ENCODE measurements at regions not wholly inside any gene's neighbourhood (a gene's known extent, or its start where the extent isn't known, plus 50 kb on each side); places are given as distances from the start of the nearest gene placed in this dataset.

DNA sequence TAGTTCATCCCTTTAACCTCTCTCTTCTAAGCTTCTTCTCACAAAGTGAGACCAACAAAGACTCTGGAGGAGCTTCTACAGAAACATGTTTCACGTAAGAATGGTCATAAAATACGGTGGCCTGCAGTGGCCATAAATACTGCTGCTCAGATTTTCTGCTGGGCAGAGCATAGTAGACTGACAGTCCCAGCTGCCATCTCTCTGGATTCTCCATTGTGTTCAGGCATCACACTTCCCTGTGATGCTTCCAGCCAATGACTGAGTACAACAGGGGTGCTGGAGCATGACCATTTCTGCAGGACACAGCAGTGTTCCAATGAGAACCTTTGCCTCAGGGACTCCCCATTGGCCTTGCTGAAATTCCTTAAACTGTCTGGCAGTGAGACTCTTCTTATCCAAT is 392.6 kb downstream of the MMUT start:
- DNase-seq (ENCODE audit: low read depth in 1 of 2, low spot score in 1 of 2): no peak
- no peak for TF ChIP-seq JUND (IDR thresholded peaks at IDR 0.05; ENCODE audit: low read depth)
- in situ Hi-C loops (cut with HindIII; ENCODE audit: low pct_unique_long_range_greater_than_20kb, low sequenced_read_pairs): no loop called here

DNA sequence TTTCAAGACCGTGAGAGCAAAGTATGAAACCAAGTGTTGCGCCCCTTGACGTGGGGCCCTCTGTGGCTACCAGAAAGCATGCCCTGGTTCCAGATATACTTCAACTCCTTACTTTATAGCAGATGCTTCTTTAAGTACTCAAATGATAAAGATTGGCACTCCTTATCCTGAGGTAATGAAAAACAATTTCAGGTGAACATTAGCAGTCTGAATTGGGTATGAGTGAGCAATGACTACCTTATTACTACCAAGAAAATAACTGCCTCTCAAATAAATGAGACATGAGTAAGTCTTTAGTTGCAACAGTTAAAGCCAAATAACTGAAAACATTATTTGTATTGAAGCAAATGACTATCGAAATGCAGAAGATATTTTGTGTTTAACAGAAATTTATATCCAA is 408.7 kb downstream of the MMUT start:
- in situ Hi-C loops (cut with HindIII; ENCODE audit: low pct_unique_long_range_greater_than_20kb, low sequenced_read_pairs): no loop called here
- TF ChIP-seq JUND (IDR thresholded peaks at IDR 0.05; ENCODE audit: low read depth): no peak
- no peak for DNase-seq (ENCODE audit: low read depth in 1 of 2, low spot score in 1 of 2)

DNA sequence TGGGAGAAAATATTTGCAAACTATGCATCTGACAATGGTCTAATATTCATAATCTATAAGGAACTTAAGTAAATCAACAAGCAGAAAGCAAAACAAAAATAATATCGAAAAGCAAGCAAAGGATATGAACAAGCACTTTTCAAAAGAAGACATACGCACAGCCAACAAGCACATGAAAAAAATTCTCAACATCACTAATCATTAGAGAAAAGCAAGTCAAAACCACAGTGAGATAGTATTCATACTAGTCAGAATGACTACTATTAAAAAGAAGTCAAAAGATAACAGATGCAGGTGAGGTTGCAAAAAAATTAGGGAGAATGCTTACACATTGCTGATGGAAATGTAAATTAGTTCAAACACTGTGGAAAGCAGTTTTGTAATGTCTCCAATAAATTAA is 410.2 kb downstream of the MMUT start:
- no peak for TF ChIP-seq JUND (IDR thresholded peaks at IDR 0.05; ENCODE audit: low read depth)
- in situ Hi-C loops (cut with HindIII; ENCODE audit: low pct_unique_long_range_greater_than_20kb, low sequenced_read_pairs): no loop called here
- no peak for DNase-seq (ENCODE audit: low read depth in 1 of 2, low spot score in 1 of 2)

DNA sequence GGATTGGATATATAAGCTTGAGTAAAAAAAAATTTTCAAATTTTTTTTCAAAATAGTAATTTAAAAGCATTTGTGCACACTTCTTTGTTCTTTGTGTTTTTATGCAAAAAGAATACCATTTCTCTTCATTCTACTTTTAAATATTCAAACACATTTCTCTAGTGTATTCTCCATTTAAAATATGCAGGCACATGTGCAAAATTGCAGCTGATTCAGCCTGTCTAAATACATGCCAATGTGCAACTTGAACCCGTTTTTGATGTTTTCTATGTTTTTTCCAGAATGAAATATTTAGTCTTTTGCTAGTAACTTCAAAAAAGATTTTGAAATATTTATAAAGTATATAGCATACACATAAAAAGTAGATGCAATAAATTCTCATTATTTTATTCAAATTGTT is 411.8 kb downstream of the MMUT start:
- in situ Hi-C loops (cut with HindIII; ENCODE audit: low pct_unique_long_range_greater_than_20kb, low sequenced_read_pairs): no loop called here
- no peak for DNase-seq (ENCODE audit: low read depth in 1 of 2, low spot score in 1 of 2)
- no peak for TF ChIP-seq JUND (IDR thresholded peaks at IDR 0.05; ENCODE audit: low read depth)

DNA sequence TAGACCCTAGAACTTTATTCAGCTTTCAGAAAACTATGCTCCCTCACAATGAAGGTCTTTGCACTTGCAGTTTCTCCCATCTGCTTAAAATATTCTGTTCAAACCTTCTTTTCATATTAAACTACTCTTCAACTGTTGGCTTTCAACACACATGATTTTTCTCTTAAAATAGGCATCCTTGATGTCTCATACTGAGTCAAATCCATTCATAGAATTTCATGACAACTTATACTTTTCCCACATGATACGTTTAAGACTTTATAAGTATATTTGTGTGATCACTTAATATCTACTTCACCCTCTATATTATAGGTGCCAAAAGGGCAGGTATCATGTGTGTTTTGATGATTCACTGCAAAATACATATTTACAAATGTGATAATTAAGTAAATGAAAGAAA is 412.5 kb downstream of the MMUT start:
- in situ Hi-C loops (cut with HindIII; ENCODE audit: low pct_unique_long_range_greater_than_20kb, low sequenced_read_pairs): no loop called here
- DNase-seq (ENCODE audit: low read depth in 1 of 2, low spot score in 1 of 2): no peak
- TF ChIP-seq JUND (IDR thresholded peaks at IDR 0.05; ENCODE audit: low read depth): no peak

DNA sequence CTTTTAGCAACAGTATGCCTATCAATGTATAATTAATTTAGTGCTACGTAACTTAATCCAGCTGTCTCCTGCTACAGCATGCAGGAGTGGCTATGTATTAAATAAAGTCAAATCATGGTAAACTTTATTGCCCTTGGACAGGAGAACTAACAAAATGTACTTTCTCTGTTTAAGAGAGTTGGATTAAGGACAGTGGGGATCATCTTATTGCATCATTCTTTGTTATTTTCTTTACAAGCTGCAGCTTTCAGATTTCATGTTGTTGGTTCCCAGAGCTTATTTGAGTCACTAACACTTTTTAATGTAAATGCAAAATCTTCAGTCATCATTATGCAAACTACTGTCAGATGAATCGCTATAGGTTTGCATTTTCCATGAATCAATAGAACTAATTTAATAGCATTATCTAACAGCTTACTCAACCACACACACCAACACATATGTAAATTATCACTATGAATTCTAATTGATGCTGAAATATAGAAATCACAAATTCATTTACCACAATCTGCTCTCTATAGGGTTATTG is 424.7 kb downstream of the MMUT start:
- DNase-seq (ENCODE audit: low read depth in 1 of 2, low spot score in 1 of 2): no peak
- TF ChIP-seq JUND (IDR thresholded peaks at IDR 0.05; ENCODE audit: low read depth): no peak
- in situ Hi-C loops (cut with HindIII; ENCODE audit: low pct_unique_long_range_greater_than_20kb, low sequenced_read_pairs): no loop called here

DNA sequence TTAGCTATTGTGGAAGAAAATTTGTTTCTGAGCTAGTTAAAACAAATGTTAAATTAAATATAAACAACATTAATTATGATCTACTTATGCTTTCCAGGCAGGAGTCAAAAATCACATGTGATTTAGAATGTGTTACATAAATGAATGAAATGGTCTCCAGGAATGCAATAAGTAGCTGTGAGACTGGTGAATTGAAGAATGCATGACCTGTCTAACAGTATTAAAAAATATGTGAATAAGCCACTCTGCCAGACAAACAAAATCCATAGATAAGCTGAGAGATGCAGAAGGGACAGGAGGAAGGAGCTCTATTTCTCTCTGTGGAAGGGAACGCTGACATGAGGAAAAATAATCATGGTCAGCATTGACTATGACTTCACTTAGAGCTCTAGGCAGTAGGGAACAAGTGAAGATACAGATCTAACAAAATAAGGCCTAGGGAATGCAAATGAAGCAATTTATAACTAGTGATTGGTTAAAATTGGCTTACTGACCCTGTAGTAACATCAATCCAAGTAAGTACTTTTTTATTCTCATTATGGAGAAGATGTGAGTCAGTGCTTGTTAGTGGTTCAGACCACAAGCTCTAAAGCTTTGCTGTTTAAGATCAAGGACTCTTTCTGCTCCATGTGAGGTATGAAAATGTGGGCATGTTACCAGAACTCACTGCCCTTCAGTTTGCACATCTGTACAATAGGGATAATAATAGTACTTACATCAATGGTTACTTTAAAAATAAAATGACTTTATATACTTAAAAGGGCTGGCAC is 432.6 kb downstream of the MMUT start:
- no peak for TF ChIP-seq JUND (IDR thresholded peaks at IDR 0.05; ENCODE audit: low read depth)
- DNase-seq (ENCODE audit: low read depth in 1 of 2, low spot score in 1 of 2): no peak
- in situ Hi-C loops (cut with HindIII; ENCODE audit: low pct_unique_long_range_greater_than_20kb, low sequenced_read_pairs): no loop called here

DNA sequence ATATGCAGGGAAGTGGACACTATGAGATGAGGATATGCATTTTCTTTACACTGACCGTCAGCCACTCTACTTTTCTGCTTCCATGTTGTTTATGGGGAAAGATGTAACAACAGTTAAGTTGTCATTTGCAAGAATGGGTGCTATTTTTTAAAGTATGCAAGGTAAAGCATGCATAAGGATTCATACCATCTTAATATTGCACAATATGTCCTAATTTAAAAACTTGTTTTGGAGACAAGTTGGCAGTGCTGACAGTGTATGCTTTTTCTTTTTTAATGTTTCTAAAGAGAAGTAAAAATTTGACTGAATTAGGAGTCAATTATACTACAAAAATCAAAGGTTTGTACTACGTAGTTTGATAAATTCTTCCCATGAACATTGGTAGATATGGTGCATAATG is 435.4 kb downstream of the MMUT start:
- no peak for DNase-seq (ENCODE audit: low read depth in 1 of 2, low spot score in 1 of 2)
- in situ Hi-C loops (cut with HindIII; ENCODE audit: low pct_unique_long_range_greater_than_20kb, low sequenced_read_pairs): no loop called here
- TF ChIP-seq JUND (IDR thresholded peaks at IDR 0.05; ENCODE audit: low read depth): no peak

DNA sequence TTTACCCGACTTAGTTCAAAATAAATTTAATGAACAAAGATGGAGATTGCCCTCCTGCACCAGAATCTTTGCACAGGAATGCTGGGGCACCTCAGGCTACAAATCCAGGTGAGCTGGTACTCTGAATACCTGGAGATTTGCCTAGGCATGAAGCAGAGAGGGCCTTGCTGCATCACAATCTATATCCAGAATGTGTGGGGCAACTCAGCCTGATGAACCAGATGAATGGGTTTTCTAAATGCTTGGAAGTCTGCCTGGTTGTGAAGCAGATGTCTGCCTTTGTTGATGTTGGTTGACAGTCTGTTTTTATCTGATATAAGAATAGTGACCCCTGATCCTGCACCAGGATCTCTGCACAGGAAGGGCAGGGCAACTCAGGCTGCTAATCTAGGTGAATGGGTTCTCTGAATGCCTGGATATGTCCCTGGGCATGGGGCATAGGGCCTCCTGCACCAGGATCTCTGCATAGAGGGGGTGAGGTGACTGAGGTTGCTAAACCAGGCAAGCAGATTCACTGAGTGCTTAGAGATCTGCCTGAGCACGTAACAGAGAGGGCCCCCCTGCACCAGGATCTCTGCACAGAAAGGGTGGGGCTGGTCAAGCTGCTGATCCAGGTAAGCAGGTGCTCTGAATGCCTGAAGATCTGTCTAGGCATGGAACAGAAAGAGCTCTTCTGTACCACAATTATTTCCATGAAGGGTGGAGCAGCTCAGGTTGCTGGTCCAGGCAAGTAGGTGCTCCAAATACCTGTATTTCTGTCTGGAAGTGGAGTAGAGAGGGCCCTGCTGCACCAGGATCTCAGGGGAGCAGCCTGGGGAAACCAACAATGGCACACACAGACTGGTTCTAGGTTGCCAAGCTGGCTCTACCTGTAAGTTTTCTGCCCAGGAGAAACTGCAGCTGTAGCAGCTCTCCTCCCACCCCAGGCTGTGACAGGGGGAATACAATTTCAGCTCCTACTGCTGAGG is 437.5 kb downstream of the MMUT start:
- TF ChIP-seq JUND (IDR thresholded peaks at IDR 0.05; ENCODE audit: low read depth): no peak
- in situ Hi-C loops (cut with HindIII; ENCODE audit: low pct_unique_long_range_greater_than_20kb, low sequenced_read_pairs): no loop called here
- no peak for DNase-seq (ENCODE audit: low read depth in 1 of 2, low spot score in 1 of 2)

DNA sequence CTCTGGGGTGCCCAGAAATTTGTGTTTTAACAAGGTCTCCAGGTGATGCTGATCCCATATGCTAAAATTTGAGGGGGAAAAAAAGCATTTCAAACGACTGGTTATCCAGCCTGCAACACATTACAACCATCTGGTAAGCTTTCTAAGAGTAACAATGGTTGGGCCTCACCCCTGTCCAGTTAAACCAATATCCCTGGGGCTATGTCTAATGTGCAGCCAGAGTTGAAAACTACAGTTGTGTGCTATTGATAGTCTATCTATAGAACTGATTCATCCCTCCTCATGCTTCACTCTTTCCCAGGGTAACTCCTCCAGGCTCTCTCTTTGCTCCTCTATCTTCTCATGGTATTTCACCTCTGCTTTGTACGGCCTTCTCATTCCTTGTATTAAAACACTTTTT is 458.3 kb downstream of the MMUT start:
- no peak for TF ChIP-seq JUND (IDR thresholded peaks at IDR 0.05; ENCODE audit: low read depth)
- in situ Hi-C loops (cut with HindIII; ENCODE audit: low pct_unique_long_range_greater_than_20kb, low sequenced_read_pairs): no loop called here
- DNase-seq (ENCODE audit: low read depth in 1 of 2, low spot score in 1 of 2): no peak

DNA sequence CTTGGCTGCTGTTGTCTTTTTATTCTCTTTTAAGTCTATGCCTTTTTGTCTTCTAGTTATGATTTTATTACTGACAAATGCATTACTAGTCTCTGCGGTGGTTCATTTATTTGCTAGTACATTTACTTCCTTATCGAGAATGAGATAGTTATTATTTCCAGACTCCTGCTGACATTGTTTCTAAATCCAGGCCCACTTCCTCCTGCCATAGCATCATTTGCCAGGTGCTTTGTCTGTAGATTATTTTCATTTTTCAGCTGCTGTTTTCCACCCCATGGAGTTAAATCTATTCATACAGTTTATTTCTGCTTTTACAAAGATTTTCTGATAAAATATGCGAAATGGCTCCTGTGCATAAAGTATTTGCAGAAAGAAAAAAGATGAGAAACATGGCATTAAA is 459.7 kb downstream of the MMUT start:
- no peak for TF ChIP-seq JUND (IDR thresholded peaks at IDR 0.05; ENCODE audit: low read depth)
- no peak for DNase-seq (ENCODE audit: low read depth in 1 of 2, low spot score in 1 of 2)
- in situ Hi-C loops (cut with HindIII; ENCODE audit: low pct_unique_long_range_greater_than_20kb, low sequenced_read_pairs): no loop called here

DNA sequence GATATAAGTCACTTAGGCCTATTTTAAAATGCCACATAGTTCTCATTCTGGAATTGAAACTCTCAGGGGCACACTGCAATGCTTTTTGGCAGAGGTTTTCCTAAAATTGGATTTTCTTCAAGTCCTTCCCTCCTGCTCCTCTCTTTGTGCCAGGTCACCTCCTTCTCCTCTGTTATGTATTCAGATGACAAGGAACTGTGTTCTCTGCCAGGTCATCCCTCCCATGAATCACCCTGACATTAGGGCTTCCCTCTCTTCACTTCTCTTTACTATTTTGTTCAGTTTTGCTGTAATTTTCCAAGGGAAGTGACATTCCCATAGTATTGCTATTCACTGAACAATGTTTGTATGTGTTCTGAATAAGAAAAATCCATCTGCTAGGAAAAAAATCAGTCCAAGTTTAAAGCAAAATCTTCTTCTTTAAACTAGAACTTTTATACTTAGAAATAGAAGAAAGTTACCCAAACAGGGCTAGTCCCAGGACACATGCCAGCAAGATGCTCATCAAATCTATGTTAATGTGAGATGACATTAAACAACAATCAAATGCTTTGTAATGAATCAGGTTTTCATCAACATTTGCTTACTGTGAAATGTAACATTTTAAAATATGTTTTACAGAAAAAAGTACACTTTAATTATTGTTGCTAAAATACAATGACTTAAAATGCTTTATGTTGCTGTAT is 461.1 kb downstream of the MMUT start:
- DNase-seq (ENCODE audit: low read depth in 1 of 2, low spot score in 1 of 2): no peak

More for the DNA sequence above, 461.1 kb downstream of the MMUT start:
- in situ Hi-C loops (cut with HindIII; ENCODE audit: low pct_unique_long_range_greater_than_20kb, low sequenced_read_pairs): no loop called here
- TF ChIP-seq JUND (IDR thresholded peaks at IDR 0.05; ENCODE audit: low read depth): no peak

Data from T47D (cell line).